ENCODE measurements at regions not wholly inside any gene's neighbourhood (a gene's known extent, or its start where the extent isn't known, plus 50 kb on each side); places are given as distances from the start of the nearest gene placed in this dataset.
"Not testable (repeated sequence)": the region's sequence is repeated elsewhere in the genome, so short reads cannot be mapped to it uniquely, and the experiment has no call there.

DNA sequence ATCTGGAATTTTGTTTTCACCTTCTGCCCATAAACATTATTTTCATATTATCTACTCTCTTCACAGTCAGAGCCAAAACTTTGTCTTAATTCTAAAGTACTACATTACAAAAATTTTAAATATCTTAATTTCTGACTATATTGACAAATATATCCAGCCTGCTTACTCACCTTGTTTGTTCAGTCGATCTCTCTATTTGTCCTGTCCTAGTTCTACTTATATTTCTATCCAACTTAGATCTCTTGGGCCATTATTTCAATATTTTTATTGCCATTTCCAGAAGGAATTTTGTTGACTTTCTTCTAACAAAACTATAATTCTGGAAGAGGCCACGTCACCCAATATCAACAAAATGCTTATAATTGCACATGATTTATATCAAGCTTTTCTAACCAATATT is 652.8 kb upstream of the CTNND2 start:
- Mint-ChIP-seq H3K4me3 (no peak overlapping the region), H3K27ac (no peak overlapping the region), H3K4me1 (no peaks in the 10 kb centered on the region), H3K27me3 (ENCODE audit: low read depth in 3 of 3) (peaks cover 0 to 4% (median 0%) of the 10 kb centered on the region in 3 donors), H3K36me3 (no peaks in the 10 kb centered on the region), H3K9me3 (peaks cover 0 to 5% (median 1%) of the 10 kb centered on the region in 6 donors)
- DNase-seq = no peak

DNA sequence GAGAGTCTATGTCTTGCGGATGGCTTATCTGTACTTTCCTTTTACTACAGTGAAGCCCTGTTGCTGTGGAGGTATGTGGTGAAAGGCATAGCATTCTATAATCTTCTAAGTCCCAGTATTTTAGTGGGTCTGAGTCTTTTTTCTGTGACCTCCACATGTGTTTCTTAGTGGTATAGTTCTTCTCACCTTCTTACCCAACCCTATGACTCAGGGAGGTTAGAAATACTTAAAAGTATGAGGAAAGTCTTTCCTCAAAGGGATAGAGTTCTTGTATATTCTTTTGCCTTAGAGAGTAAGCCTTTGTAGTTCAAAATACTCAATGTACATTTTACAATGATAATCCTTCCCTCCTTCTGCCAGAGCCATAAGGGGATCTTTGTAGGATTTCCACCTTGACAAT is 621.9 kb upstream of the CTNND2 start:
- H3K4me3 Mint-ChIP-seq = no peak overlapping the region
- H3K27ac Mint-ChIP-seq = no peak overlapping the region
- no peaks in the 10 kb centered on the region for H3K4me1 Mint-ChIP-seq
- no peaks in the 10 kb centered on the region for H3K36me3 Mint-ChIP-seq
- H3K27me3 Mint-ChIP-seq (ENCODE audit: low read depth in 3 of 3) = no peaks in the 10 kb centered on the region
- peaks cover 0 to 13% (median under 1%) of the 10 kb centered on the region in 6 donors for H3K9me3 Mint-ChIP-seq
- DNase-seq = no peak

DNA sequence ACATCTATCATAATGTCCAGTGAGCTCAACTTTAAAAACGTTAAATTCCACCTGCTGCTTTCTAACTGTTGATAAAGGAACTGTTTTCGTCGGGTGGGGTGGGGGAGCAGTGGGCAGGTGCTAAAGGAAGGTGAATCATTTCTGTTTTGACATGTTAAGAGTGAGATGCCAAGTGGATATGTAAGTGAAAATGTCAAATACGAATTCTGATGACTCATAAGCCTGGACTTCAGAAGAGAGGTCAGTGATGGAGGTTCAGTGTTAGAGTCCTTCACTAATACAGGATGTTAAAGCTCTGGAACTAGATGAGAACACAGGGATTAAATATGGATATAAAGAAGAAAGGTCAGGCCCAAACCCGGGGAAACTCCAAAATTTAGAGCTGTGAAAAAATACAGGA is 617.9 kb upstream of the CTNND2 start:
- H3K27ac Mint-ChIP-seq = no peak overlapping the region
- H3K9me3 Mint-ChIP-seq = peaks cover 0 to 11% (median 7%) of the 10 kb centered on the region in 6 donors
- H3K27me3 Mint-ChIP-seq (ENCODE audit: low read depth in 3 of 3) = peaks cover 0 to 2% (median 0%) of the 10 kb centered on the region in 3 donors
- H3K4me3 Mint-ChIP-seq = no peak overlapping the region
- DNase-seq = no peak
- no peaks in the 10 kb centered on the region for H3K4me1 Mint-ChIP-seq
- no peaks in the 10 kb centered on the region for H3K36me3 Mint-ChIP-seq

DNA sequence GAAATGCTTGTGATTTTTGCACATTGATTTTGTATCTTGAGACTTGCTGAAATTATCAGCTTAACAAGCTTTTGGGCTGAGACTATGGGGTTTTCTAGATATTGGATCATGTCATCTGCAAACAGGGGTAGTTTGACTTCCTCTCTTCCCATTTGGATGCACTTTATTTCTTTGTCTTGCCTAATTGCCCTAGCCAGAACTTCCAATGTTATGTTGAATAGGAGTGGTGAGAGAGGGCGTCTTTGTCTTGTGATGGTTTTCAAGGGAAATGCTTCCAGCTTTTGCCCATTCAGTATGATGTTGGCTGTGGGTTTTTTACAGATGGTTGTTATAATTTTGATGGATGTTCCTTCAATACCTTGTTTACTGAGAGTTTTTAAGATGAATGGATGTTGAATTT is 600.7 kb upstream of the CTNND2 start:
- not testable (repeated sequence) for H3K4me3 Mint-ChIP-seq; DNase-seq; H3K36me3 Mint-ChIP-seq; H3K4me1 Mint-ChIP-seq; H3K27ac Mint-ChIP-seq; H3K27me3 Mint-ChIP-seq (ENCODE audit: low read depth in 3 of 3)
- H3K9me3 Mint-ChIP-seq = peaks cover 4 to 40% (median 6%) of the 10 kb centered on the region in 6 donors

DNA sequence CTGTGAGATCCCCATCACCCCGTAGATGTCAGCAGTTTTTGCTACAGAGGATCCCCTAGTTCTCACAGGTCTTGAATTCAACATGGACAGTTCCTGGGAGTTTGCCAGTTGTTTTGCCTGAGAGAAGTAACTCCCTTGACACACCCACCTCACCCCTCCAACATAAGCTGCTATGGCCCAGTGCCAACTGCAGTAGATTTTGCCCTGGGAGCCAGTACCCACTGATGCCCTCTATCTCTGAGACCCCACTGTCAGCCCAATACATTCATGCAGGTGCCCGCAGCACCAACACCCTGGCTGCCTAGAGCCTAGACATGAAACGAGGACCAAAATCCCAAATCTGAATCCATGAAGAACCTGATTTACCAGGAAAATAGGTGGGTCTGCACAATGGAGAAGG is 583.9 kb upstream of the CTNND2 start:
- DNase-seq = no peak
- Mint-ChIP-seq H3K27me3 (ENCODE audit: low read depth in 3 of 3) (peaks cover 0 to 2% (median 0%) of the 10 kb centered on the region in 3 donors), H3K4me3 (no peak overlapping the region), H3K9me3 (peaks cover 8 to 30% (median 13%) of the 10 kb centered on the region in 6 donors), H3K27ac (no peak overlapping the region), H3K36me3 (no peaks in the 10 kb centered on the region), H3K4me1 (no peaks in the 10 kb centered on the region)

DNA sequence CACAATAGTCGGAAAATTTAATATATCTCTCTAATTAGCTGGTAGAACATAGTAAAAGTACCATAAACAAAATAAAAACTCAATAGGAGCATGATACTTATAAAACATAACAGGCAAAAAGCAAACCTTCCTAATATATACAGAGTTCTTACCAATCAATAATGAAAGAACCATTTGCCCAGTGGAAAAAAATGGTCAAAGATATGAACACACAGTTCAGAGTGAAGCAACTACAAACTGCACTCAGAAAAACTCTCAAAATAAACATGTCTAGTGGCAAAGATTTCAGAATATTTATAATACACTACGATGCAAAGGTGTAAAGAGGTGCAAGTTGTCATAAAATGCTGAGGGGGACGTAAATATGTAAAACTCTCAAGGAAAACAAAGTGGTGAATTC is 576.2 kb upstream of the CTNND2 start:
- H3K27me3 Mint-ChIP-seq (ENCODE audit: low read depth in 3 of 3) = no peaks in the 10 kb centered on the region
- H3K36me3 Mint-ChIP-seq = no peaks in the 10 kb centered on the region
- H3K4me3 Mint-ChIP-seq = no peak overlapping the region
- peaks cover 0 to 10% (median 5%) of the 10 kb centered on the region in 6 donors for H3K9me3 Mint-ChIP-seq
- H3K4me1 Mint-ChIP-seq = no peaks in the 10 kb centered on the region
- DNase-seq = no peak
- no peak overlapping the region for H3K27ac Mint-ChIP-seq

DNA sequence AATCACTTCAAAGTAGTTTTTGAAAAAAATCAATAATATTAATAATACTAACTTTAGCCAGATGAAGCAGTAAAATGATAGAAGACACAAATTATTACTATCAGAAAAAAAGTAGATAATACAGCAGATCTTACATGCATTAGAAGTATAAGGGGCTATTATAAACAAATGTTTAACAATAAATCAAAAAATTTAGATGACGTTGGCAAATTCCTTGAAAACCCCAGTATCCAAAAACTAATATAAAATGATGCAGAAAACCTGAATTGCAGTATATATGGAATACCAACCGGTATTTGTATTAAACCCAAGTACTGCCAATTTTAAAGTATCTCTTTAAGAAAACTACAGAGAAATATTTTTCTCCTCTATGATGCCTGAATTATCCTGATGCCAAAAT is 573.3 kb upstream of the CTNND2 start:
- Mint-ChIP-seq H3K4me3 (no peak overlapping the region), H3K9me3 (peaks cover 0 to 1% (median 0%) of the 10 kb centered on the region in 6 donors), H3K27ac (no peak overlapping the region), H3K36me3 (no peaks in the 10 kb centered on the region), H3K4me1 (no peaks in the 10 kb centered on the region), H3K27me3 (ENCODE audit: low read depth in 3 of 3) (peaks cover 0 to 2% (median 0%) of the 10 kb centered on the region in 3 donors)
- no peak for DNase-seq

DNA sequence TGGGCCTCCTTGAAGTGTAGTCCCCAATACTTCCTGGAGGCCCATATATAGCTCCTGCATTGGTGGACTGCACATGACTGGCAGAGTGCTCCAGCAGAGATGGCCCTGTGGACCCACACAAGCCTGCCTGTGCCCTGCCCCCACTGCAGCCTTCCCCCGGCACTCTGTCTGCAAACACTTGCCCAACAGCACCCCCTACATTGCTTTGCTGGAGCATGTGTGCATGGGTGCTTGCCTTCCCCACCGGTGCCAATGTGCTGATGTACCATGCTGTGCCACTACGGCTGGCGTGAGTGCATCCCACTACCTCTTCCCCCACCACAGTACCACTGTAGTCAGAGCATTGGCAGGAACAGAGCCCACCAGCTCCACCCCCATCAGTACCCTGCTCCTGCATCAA is 563.6 kb upstream of the CTNND2 start:
- H3K9me3 Mint-ChIP-seq = peaks cover 0 to 32% (median 15%) of the 10 kb centered on the region in 6 donors
- no peak for DNase-seq
- no peaks in the 10 kb centered on the region for H3K4me1 Mint-ChIP-seq
- no peaks in the 10 kb centered on the region for H3K36me3 Mint-ChIP-seq
- no peak overlapping the region for H3K4me3 Mint-ChIP-seq
- H3K27me3 Mint-ChIP-seq (ENCODE audit: low read depth in 3 of 3) = peaks cover 0 to 1% (median 0%) of the 10 kb centered on the region in 3 donors
- H3K27ac Mint-ChIP-seq = no peak overlapping the region

DNA sequence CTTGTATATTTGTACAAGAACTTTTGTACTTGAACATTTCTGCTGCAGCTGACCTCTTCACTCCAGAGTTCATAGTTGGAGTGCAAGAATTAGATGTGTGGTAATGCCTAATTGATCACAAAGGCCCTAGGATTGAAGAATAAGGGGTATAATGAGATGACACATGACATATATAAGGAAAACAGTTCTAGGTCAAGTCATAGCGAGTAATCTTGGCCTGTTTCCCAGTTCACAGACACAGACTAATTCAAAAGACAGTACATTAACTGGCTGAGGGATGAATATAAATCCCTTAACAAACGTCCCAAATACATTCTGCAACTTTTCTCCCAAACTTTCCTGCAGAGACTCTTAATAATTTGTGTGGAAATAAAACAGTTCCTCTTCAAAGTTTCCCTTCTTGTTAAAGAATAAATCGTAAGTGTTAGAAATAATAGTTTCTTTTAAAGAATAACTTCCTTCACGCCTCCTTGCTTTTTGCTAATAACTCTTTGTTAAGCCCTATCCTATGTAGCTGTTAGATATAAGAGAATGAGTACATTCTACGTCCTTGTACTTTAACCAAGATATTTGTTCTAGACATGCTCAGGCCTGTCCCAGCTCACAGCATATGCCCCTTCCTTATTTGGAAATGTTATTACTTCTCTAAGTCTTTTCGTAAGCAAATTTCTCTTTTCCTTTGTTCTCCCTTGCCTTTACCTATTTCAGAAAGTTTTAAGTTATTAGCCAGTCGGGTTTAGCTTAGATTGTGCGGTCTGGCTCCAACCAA is 556.4 kb upstream of the CTNND2 start:
- Mint-ChIP-seq H3K9me3 (peaks cover 0 to 12% (median 7%) of the 10 kb centered on the region in 6 donors), H3K27ac (no peak overlapping the region), H3K4me3 (no peak overlapping the region), H3K36me3 (no peaks in the 10 kb centered on the region), H3K4me1 (no peaks in the 10 kb centered on the region), H3K27me3 (ENCODE audit: low read depth in 3 of 3) (no peaks in the 10 kb centered on the region)
- no peak for DNase-seq

DNA sequence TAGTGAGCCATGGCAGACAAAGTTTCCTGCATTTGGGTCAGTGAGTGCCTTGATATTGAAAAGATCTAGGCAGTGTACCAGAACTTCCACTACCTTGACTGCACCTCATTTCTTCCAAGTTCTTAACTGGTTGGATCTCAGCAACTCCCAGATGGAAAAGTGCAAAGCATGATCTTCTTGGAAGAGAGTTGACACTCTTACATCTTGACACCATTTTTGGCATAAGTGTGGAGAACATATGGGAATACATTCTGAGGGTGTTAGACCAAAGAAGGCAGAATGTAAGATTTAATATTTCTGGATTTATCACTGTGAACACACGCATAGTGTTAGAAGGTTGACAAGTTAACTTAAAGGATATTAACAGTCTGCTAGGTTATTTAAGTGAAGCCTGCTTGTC is 555.1 kb upstream of the CTNND2 start:
- Mint-ChIP-seq H3K4me3 (no peak overlapping the region), H3K9me3 (peaks cover 0 to 12% (median 6%) of the 10 kb centered on the region in 6 donors), H3K27ac (no peak overlapping the region), H3K36me3 (no peaks in the 10 kb centered on the region), H3K4me1 (no peaks in the 10 kb centered on the region), H3K27me3 (ENCODE audit: low read depth in 3 of 3) (no peaks in the 10 kb centered on the region)
- no peak for DNase-seq

DNA sequence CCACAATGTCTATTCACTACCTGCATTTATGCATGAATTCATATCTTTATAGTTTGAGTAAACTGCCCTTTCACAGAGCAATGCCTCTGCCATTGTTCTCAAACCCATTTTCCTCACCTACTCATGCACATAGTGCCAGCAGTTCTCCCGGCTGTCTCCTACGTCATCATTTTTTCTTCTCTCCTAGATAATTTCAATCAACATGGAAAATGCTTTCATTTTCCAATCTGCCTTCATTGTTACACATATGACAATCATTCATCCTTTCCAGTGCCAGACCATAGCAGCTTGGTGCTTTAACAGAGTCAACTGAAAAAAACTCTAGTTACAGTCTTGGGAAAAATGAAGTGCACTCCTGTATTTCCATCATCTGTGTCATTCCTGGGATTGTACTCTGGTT is 514.8 kb upstream of the CTNND2 start:
- no peaks in the 10 kb centered on the region for H3K4me1 Mint-ChIP-seq
- DNase-seq = no peak
- no peak overlapping the region for H3K27ac Mint-ChIP-seq
- H3K4me3 Mint-ChIP-seq = no peak overlapping the region
- peaks cover 0 to 2% (median 0%) of the 10 kb centered on the region in 3 donors for H3K27me3 Mint-ChIP-seq (ENCODE audit: low read depth in 3 of 3)
- H3K9me3 Mint-ChIP-seq = peaks cover 0 to 9% (median 0%) of the 10 kb centered on the region in 6 donors
- no peaks in the 10 kb centered on the region for H3K36me3 Mint-ChIP-seq

DNA sequence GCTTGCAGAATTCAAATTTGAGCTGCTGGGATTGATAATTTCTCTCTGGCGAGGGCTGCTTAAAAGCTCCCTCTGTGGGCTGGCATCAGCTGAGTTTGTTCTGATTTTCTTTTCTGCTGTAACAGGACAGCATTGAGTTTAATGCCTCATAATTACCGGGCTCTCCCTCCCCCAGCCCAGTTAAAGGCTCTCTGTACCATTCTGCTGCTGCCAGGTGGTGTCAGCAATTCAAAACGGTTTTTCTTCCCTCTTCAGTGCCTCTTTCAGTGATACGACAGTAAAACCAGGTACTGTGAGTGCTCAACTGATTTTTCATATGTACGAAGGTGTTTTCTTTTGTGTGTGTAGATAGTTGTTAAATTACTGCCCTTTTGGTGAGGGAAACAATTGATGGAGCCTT is 509.3 kb upstream of the CTNND2 start:
- Mint-ChIP-seq H3K27me3 (ENCODE audit: low read depth in 3 of 3) (peaks cover 0 to 4% (median 2%) of the 10 kb centered on the region in 3 donors), H3K27ac (no peak overlapping the region), H3K4me3 (no peak overlapping the region), H3K36me3 (no peaks in the 10 kb centered on the region), H3K9me3 (peaks cover 4 to 15% (median 9%) of the 10 kb centered on the region in 6 donors), H3K4me1 (no peaks in the 10 kb centered on the region)
- DNase-seq = no peak

DNA sequence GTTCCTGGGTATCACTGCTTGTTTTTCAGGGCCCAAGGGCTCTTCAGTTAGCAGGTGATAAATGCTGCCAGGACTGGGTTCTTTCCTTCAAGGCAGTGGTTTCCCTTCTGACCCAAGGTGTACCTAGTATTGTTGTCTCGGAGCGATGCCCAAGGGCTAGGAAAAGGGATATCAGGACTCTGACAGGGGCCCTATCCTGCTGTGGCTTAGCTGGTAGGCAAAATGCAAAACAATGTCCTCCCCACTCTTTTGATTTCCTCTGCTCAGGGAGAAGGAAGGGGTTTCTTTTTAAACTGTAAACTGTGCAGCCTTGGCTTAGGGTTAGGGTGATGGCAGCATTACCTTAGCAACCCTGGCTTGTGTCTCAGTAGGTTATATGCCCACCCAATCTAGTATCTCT is 508.8 kb upstream of the CTNND2 start:
- no peak overlapping the region for H3K4me3 Mint-ChIP-seq
- H3K27ac Mint-ChIP-seq = no peak overlapping the region
- DNase-seq = no peak
- H3K4me1 Mint-ChIP-seq = no peaks in the 10 kb centered on the region
- peaks cover 4 to 15% (median 9%) of the 10 kb centered on the region in 6 donors for H3K9me3 Mint-ChIP-seq
- H3K27me3 Mint-ChIP-seq (ENCODE audit: low read depth in 3 of 3) = peaks cover 0 to 4% (median 2%) of the 10 kb centered on the region in 3 donors
- H3K36me3 Mint-ChIP-seq = no peaks in the 10 kb centered on the region

DNA sequence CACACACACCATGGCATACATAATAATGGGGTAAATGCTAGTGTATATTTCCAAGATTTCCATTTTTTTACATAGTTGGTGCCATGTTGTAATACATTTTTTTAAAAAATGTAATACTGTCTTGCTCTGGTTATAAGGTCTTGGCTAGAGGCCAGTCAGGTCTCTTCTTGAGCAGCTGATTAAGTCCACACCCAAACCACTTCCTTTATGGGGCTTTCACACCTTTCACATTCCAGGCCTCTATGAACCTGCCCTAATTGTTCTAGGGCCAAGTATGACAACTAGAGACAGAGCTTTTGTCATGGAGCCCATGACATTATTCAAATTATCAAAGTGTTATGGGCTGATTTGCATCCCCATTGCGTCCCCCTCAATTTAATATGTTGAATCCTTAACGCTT is 495.6 kb upstream of the CTNND2 start:
- Mint-ChIP-seq H3K4me3 (peak overlapping the region in 1 of 5 donors; percentile 29), H3K9me3 (peaks cover 0 to 14% (median 3%) of the 10 kb centered on the region in 6 donors)

DNA sequence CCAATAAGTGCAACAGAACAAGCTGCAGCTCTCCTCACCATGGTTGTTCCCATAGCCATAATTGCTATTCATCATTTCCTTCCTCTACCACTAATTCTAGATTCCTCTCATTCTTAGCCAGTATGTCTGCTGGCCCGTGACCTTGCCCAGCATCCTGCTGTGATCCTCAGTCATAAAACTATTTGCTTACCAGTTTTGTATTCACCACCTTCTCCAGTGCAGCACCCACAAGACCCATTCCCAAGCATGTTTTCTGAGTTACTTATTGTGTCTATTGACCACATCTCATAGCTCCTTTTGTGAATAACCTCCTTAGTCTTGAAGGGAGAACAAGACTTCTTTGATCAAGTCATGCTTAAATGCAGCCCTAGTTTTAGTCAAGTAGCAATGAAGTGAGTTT is 488.0 kb upstream of the CTNND2 start:
- no peak for DNase-seq
- no peaks in the 10 kb centered on the region for H3K27me3 Mint-ChIP-seq (ENCODE audit: low read depth in 3 of 3)
- H3K27ac Mint-ChIP-seq = no peak overlapping the region
- no peaks in the 10 kb centered on the region for H3K4me1 Mint-ChIP-seq
- H3K4me3 Mint-ChIP-seq = no peak overlapping the region
- no peaks in the 10 kb centered on the region for H3K36me3 Mint-ChIP-seq
- peaks cover 2 to 15% (median 6%) of the 10 kb centered on the region in 6 donors for H3K9me3 Mint-ChIP-seq

More for the DNA sequence above, 495.6 kb upstream of the CTNND2 start:
- H3K4me1 Mint-ChIP-seq = peaks cover 10 to 15% of the 10 kb centered on the region in 2 donors
- H3K27me3 Mint-ChIP-seq (ENCODE audit: low read depth in 3 of 3) = no peaks in the 10 kb centered on the region
- no peaks in the 10 kb centered on the region for H3K36me3 Mint-ChIP-seq
- peak in 1 of 3 donors; percentile 3 for DNase-seq
- H3K27ac Mint-ChIP-seq = no peak overlapping the region
